ENCODE measurements at regions not wholly inside any gene's neighbourhood (a gene's known extent, or its start where the extent isn't known, plus 50 kb on each side); places are given as distances from the start of the nearest gene placed in this dataset.
"Not testable (repeated sequence)": the region's sequence is repeated elsewhere in the genome, so short reads cannot be mapped to it uniquely, and the experiment has no call there.

- ATAC-seq, result no peak
These were observed 98.4 kb downstream of the MRPL14 start for GRCh38 chr6:44028789-44029310.

GRCh38 chr6:44025226-44025625 lies 102.0 kb downstream of the MRPL14 start:
- Mint-ChIP-seq H3K27ac (no peak overlapping the region), H3K36me3 (no peaks in the 10 kb centered on the region), H3K9me3 (no peaks in the 10 kb centered on the region)
- ATAC-seq, result no peak
- DNase-seq (ENCODE audit: low spot score in 2 of 2), result no peak

More at GRCh38 chr6:44028789-44029310, 98.4 kb downstream of the MRPL14 start:
- no peaks in the 10 kb centered on the region for H3K9me3 Mint-ChIP-seq
- no peak overlapping the region for H3K27ac Mint-ChIP-seq
- no peak for DNase-seq (ENCODE audit: low spot score in 2 of 2)
- H3K36me3 Mint-ChIP-seq, result no peaks in the 10 kb centered on the region

- DNase-seq (ENCODE audit: low spot score in 2 of 2) (no peak), ATAC-seq (no peak)
- Mint-ChIP-seq H3K36me3 (no peaks in the 10 kb centered on the region), H3K9me3 (no peaks in the 10 kb centered on the region), H3K27ac (no peak overlapping the region)
These were observed 102.6 kb downstream of the MRPL14 start for GRCh38 chr6:44024574-44025219.

- Mint-ChIP-seq H3K9me3 (no peaks in the 10 kb centered on the region), H3K27ac (no peak overlapping the region), H3K36me3 (no peaks in the 10 kb centered on the region)
- DNase-seq (ENCODE audit: low spot score in 2 of 2) (no peak), ATAC-seq (no peak)
These were observed 103.4 kb downstream of the MRPL14 start for GRCh38 chr6:44023586-44024454.

GRCh38 chr6:44022671-44023352 lies 104.4 kb downstream of the MRPL14 start:
- Mint-ChIP-seq H3K36me3 (no peaks in the 10 kb centered on the region), H3K27ac (no peak overlapping the region), H3K9me3 (no peaks in the 10 kb centered on the region)
- DNase-seq (ENCODE audit: low spot score in 2 of 2) (no peak), ATAC-seq (no peak)

- Mint-ChIP-seq H3K27ac (no peak overlapping the region), H3K9me3 (no peaks in the 10 kb centered on the region), H3K36me3 (no peaks in the 10 kb centered on the region)
- DNase-seq (ENCODE audit: low spot score in 2 of 2), result no peak
- no peak for ATAC-seq
These were observed 105.0 kb downstream of the MRPL14 start for GRCh38 chr6:44022296-44022661.

- ATAC-seq (no peak), DNase-seq (ENCODE audit: low spot score in 2 of 2) (no peak)
- H3K27ac Mint-ChIP-seq, result no peak overlapping the region
- no peaks in the 10 kb centered on the region for H3K36me3 Mint-ChIP-seq
- no peaks in the 10 kb centered on the region for H3K9me3 Mint-ChIP-seq
These were observed 105.5 kb downstream of the MRPL14 start for GRCh38 chr6:44021589-44022295.

GRCh38 chr6:44020664-44021425 lies 106.4 kb downstream of the MRPL14 start:
- Mint-ChIP-seq H3K36me3 (no peaks in the 10 kb centered on the region), H3K27ac (peak overlapping the region in 1 of 2 donors; percentile 3), H3K9me3 (no peaks in the 10 kb centered on the region)
- DNase-seq (ENCODE audit: low spot score in 2 of 2), result no peak
- ATAC-seq, result no peak

- ATAC-seq (no peak), DNase-seq (ENCODE audit: low spot score in 2 of 2) (no peak)
- Mint-ChIP-seq H3K9me3 (no peaks in the 10 kb centered on the region), H3K36me3 (no peaks in the 10 kb centered on the region), H3K27ac (no peak overlapping the region)
These were observed 107.1 kb downstream of the MRPL14 start for GRCh38 chr6:44020148-44020547.

- DNase-seq (ENCODE audit: low spot score in 2 of 2); H3K36me3 Mint-ChIP-seq; H3K9me3 Mint-ChIP-seq; ATAC-seq; H3K27ac Mint-ChIP-seq: not testable (repeated sequence)
These were observed 109.9 kb downstream of the MRPL14 start for GRCh38 chr6:44017307-44017706.

- H3K27ac Mint-ChIP-seq, result no peak overlapping the region
- peak in 1 of 2 donors; percentile 36 for ATAC-seq
- H3K36me3 Mint-ChIP-seq, result no peaks in the 10 kb centered on the region
- DNase-seq (ENCODE audit: low spot score in 2 of 2), result no peak
- no peaks in the 10 kb centered on the region for H3K9me3 Mint-ChIP-seq
These were observed 111.0 kb downstream of the MRPL14 start for GRCh38 chr6:44016131-44016870.

GRCh38 chr6:44012078-44012493 lies 115.2 kb downstream of the MRPL14 start:
- H3K27ac Mint-ChIP-seq, result no peak overlapping the region
- H3K9me3 Mint-ChIP-seq, result no peaks in the 10 kb centered on the region
- ATAC-seq (peak in 1 of 2 donors; percentile 29), DNase-seq (ENCODE audit: low spot score in 2 of 2) (no peak)
- no peaks in the 10 kb centered on the region for H3K36me3 Mint-ChIP-seq

- H3K36me3 Mint-ChIP-seq, result no peaks in the 10 kb centered on the region
- H3K9me3 Mint-ChIP-seq, result no peaks in the 10 kb centered on the region
- DNase-seq (ENCODE audit: low spot score in 2 of 2) (no peak), ATAC-seq (no peak)
- no peak overlapping the region for H3K27ac Mint-ChIP-seq
These were observed 115.8 kb downstream of the MRPL14 start for GRCh38 chr6:44011350-44011920.

- H3K36me3 Mint-ChIP-seq, result no peaks in the 10 kb centered on the region
- H3K9me3 Mint-ChIP-seq, result no peaks in the 10 kb centered on the region
- no peak overlapping the region for H3K27ac Mint-ChIP-seq
- ATAC-seq (peak; percentile 22 to 63), DNase-seq (ENCODE audit: low spot score in 2 of 2) (no peak)
These were observed 116.6 kb downstream of the MRPL14 start for GRCh38 chr6:44010411-44011349.
